ENCODE measurements at regions not wholly inside any gene's neighbourhood (a gene's known extent, or its start where the extent isn't known, plus 50 kb on each side); places are given as distances from the start of the nearest gene placed in this dataset.

GRCh38 chr6:134381959-134382358, 64.0 kb upstream of the SGK1 start:
- no peaks in the 10 kb centered on the region for H3K4me1 ChIP-seq (ENCODE audit: control insufficient read depth, insufficient read depth, low read depth, low read length)
- H2AK5ac ChIP-seq (ENCODE audit: low read length, severe bottlenecking): no peak overlapping the region
- no peak overlapping the region for H2BK120ac ChIP-seq (ENCODE audit: low read depth, low read length)
- H3K27ac ChIP-seq (ENCODE audit: low read length, poor library complexity, severe bottlenecking): no peak overlapping the region
- no peak overlapping the region for H2BK12ac ChIP-seq (ENCODE audit: low read length in 2 of 2)
- H4K8ac ChIP-seq (ENCODE audit: low read length): no peak overlapping the region
- no peak overlapping the region for H3K4ac ChIP-seq (ENCODE audit: low read depth in 1 of 2, low read length in 2 of 2)
- no peak overlapping the region for H3K14ac ChIP-seq (ENCODE audit: low read length in 2 of 2)
- no peak overlapping the region for H2BK15ac ChIP-seq (ENCODE audit: low read depth, poor library complexity, severe bottlenecking)
- no peaks in the 10 kb centered on the region for H3K79me1 ChIP-seq (replicated peaks; ENCODE audit: low read length, poor library complexity, severe bottlenecking)
- H3K9me3 ChIP-seq (ENCODE audit: control insufficient read depth, low read length): no peaks in the 10 kb centered on the region
- DNase-seq: no peak
- no peak overlapping the region for H4K91ac ChIP-seq (ENCODE audit: low read length)
- no peak overlapping the region for H2BK5ac ChIP-seq (ENCODE audit: low read depth, low read length, poor library complexity, severe bottlenecking)
- 97% methylated on average over 2 of the region's 5 CpGs for WGBS
- no peaks in the 10 kb centered on the region for H3K36me3 ChIP-seq (ENCODE audit: control insufficient read depth in 1 of 2, insufficient read depth in 2 of 2, low read depth in 1 of 2, low read length in 2 of 2)
- no peak overlapping the region for H3K9ac ChIP-seq (ENCODE audit: low read length)
- H3K18ac ChIP-seq (ENCODE audit: low read depth in 1 of 2, low read length in 2 of 2): no peak overlapping the region
- H2AFZ ChIP-seq (ENCODE audit: low read depth, low read length): no peak overlapping the region
- no peak overlapping the region for H3K23ac ChIP-seq (ENCODE audit: low read length in 2 of 2)
- no peaks in the 10 kb centered on the region for H3K27me3 ChIP-seq (ENCODE audit: control insufficient read depth in 1 of 2, insufficient read depth in 1 of 2, low read length in 2 of 2)
- no peak overlapping the region for H3K4me3 ChIP-seq (ENCODE audit: insufficient read depth in 1 of 2, low read depth in 1 of 2, low read length in 2 of 2)
- H3K4me2 ChIP-seq (ENCODE audit: low read length, poor library complexity, severe bottlenecking): no peak overlapping the region

GRCh38 chr6:134379599-134379998, 61.7 kb upstream of the SGK1 start:
- Histone ChIP-seq H2BK12ac (ENCODE audit: low read length in 2 of 2) (no peak overlapping the region), H2BK120ac (ENCODE audit: low read depth, low read length) (no peak overlapping the region), H2BK5ac (ENCODE audit: low read depth, low read length, poor library complexity, severe bottlenecking) (no peak overlapping the region), H3K79me1 (replicated peaks; ENCODE audit: low read length, poor library complexity, severe bottlenecking) (no peaks in the 10 kb centered on the region), H3K9me3 (ENCODE audit: control insufficient read depth, low read length) (no peaks in the 10 kb centered on the region), H3K4me3 (ENCODE audit: insufficient read depth in 1 of 2, low read depth in 1 of 2, low read length in 2 of 2) (no peak overlapping the region), H4K91ac (ENCODE audit: low read length) (no peak overlapping the region), H4K8ac (ENCODE audit: low read length) (no peak overlapping the region), H3K27me3 (ENCODE audit: control insufficient read depth in 1 of 2, insufficient read depth in 1 of 2, low read length in 2 of 2) (no peaks in the 10 kb centered on the region), H3K18ac (ENCODE audit: low read depth in 1 of 2, low read length in 2 of 2) (no peak overlapping the region), H3K36me3 (ENCODE audit: control insufficient read depth in 1 of 2, insufficient read depth in 2 of 2, low read depth in 1 of 2, low read length in 2 of 2) (no peaks in the 10 kb centered on the region), H3K4me2 (ENCODE audit: low read length, poor library complexity, severe bottlenecking) (no peak overlapping the region), H3K27ac (ENCODE audit: low read length, poor library complexity, severe bottlenecking) (no peak overlapping the region), H3K14ac (ENCODE audit: low read length in 2 of 2) (no peak overlapping the region), H3K9ac (ENCODE audit: low read length) (no peak overlapping the region), H2BK15ac (ENCODE audit: low read depth, poor library complexity, severe bottlenecking) (no peak overlapping the region), H2AK5ac (ENCODE audit: low read length, severe bottlenecking) (no peak overlapping the region), H2AFZ (ENCODE audit: low read depth, low read length) (no peak overlapping the region), H3K23ac (ENCODE audit: low read length in 2 of 2) (no peak overlapping the region), H3K4me1 (ENCODE audit: control insufficient read depth, insufficient read depth, low read depth, low read length) (no peaks in the 10 kb centered on the region), H3K4ac (ENCODE audit: low read depth in 1 of 2, low read length in 2 of 2) (no peak overlapping the region)
- no peak for DNase-seq
- WGBS: 100% methylated on average over 1 of the region's 1 CpG

GRCh38 chr6:134379076-134379475, 61.2 kb upstream of the SGK1 start:
- no peak overlapping the region for H4K91ac ChIP-seq (ENCODE audit: low read length)
- 97% methylated on average over 3 of the region's 5 CpGs for WGBS
- H2AK5ac ChIP-seq (ENCODE audit: low read length, severe bottlenecking): no peak overlapping the region
- H3K27me3 ChIP-seq (ENCODE audit: control insufficient read depth in 1 of 2, insufficient read depth in 1 of 2, low read length in 2 of 2): no peaks in the 10 kb centered on the region
- H3K18ac ChIP-seq (ENCODE audit: low read depth in 1 of 2, low read length in 2 of 2): peak overlapping the region in 1 of 2 experiments; percentile 22
- H2BK15ac ChIP-seq (ENCODE audit: low read depth, poor library complexity, severe bottlenecking): no peak overlapping the region
- no peaks in the 10 kb centered on the region for H3K36me3 ChIP-seq (ENCODE audit: control insufficient read depth in 1 of 2, insufficient read depth in 2 of 2, low read depth in 1 of 2, low read length in 2 of 2)
- no peak overlapping the region for H2BK5ac ChIP-seq (ENCODE audit: low read depth, low read length, poor library complexity, severe bottlenecking)
- no peak overlapping the region for H3K9ac ChIP-seq (ENCODE audit: low read length)
- peak overlapping the region in 1 of 2 experiments; percentile 52 for H2BK12ac ChIP-seq (ENCODE audit: low read length in 2 of 2)
- H3K4me2 ChIP-seq (ENCODE audit: low read length, poor library complexity, severe bottlenecking): no peak overlapping the region
- no peak overlapping the region for H3K14ac ChIP-seq (ENCODE audit: low read length in 2 of 2)
- no peaks in the 10 kb centered on the region for H3K9me3 ChIP-seq (ENCODE audit: control insufficient read depth, low read length)
- no peaks in the 10 kb centered on the region for H3K4me1 ChIP-seq (ENCODE audit: control insufficient read depth, insufficient read depth, low read depth, low read length)
- H4K8ac ChIP-seq (ENCODE audit: low read length): no peak overlapping the region
- peak overlapping the region; percentile 23 for H2AFZ ChIP-seq (ENCODE audit: low read depth, low read length)
- no peak overlapping the region for H3K4ac ChIP-seq (ENCODE audit: low read depth in 1 of 2, low read length in 2 of 2)
- no peak overlapping the region for H3K23ac ChIP-seq (ENCODE audit: low read length in 2 of 2)
- H3K79me1 ChIP-seq (replicated peaks; ENCODE audit: low read length, poor library complexity, severe bottlenecking): no peaks in the 10 kb centered on the region
- no peak for DNase-seq
- no peak overlapping the region for H3K4me3 ChIP-seq (ENCODE audit: insufficient read depth in 1 of 2, low read depth in 1 of 2, low read length in 2 of 2)
- H2BK120ac ChIP-seq (ENCODE audit: low read depth, low read length): no peak overlapping the region
- H3K27ac ChIP-seq (ENCODE audit: low read length, poor library complexity, severe bottlenecking): no peak overlapping the region

- H3K9ac ChIP-seq (ENCODE audit: low read length): no peak overlapping the region
- no peak overlapping the region for H3K4ac ChIP-seq (ENCODE audit: low read depth in 1 of 2, low read length in 2 of 2)
- H3K18ac ChIP-seq (ENCODE audit: low read depth in 1 of 2, low read length in 2 of 2): no peak overlapping the region
- H3K23ac ChIP-seq (ENCODE audit: low read length in 2 of 2): no peak overlapping the region
- H2BK5ac ChIP-seq (ENCODE audit: low read depth, low read length, poor library complexity, severe bottlenecking): no peak overlapping the region
- H3K27me3 ChIP-seq (ENCODE audit: control insufficient read depth in 1 of 2, insufficient read depth in 1 of 2, low read length in 2 of 2): no peaks in the 10 kb centered on the region
- no peak overlapping the region for H2BK15ac ChIP-seq (ENCODE audit: low read depth, poor library complexity, severe bottlenecking)
- H4K8ac ChIP-seq (ENCODE audit: low read length): no peak overlapping the region
- WGBS: 46% methylated on average over 1 of the region's 1 CpG
- no peaks in the 10 kb centered on the region for H3K4me1 ChIP-seq (ENCODE audit: control insufficient read depth, insufficient read depth, low read depth, low read length)
- no peak overlapping the region for H4K91ac ChIP-seq (ENCODE audit: low read length)
- H2BK120ac ChIP-seq (ENCODE audit: low read depth, low read length): no peak overlapping the region
- H3K14ac ChIP-seq (ENCODE audit: low read length in 2 of 2): no peak overlapping the region
- no peak overlapping the region for H2AK5ac ChIP-seq (ENCODE audit: low read length, severe bottlenecking)
- H2AFZ ChIP-seq (ENCODE audit: low read depth, low read length): no peak overlapping the region
- H3K36me3 ChIP-seq (ENCODE audit: control insufficient read depth in 1 of 2, insufficient read depth in 2 of 2, low read depth in 1 of 2, low read length in 2 of 2): no peaks in the 10 kb centered on the region
- no peak for DNase-seq
- no peaks in the 10 kb centered on the region for H3K79me1 ChIP-seq (replicated peaks; ENCODE audit: low read length, poor library complexity, severe bottlenecking)
- H3K27ac ChIP-seq (ENCODE audit: low read length, poor library complexity, severe bottlenecking): no peak overlapping the region
- H3K9me3 ChIP-seq (ENCODE audit: control insufficient read depth, low read length): no peaks in the 10 kb centered on the region
- no peak overlapping the region for H2BK12ac ChIP-seq (ENCODE audit: low read length in 2 of 2)
- H3K4me2 ChIP-seq (ENCODE audit: low read length, poor library complexity, severe bottlenecking): no peak overlapping the region
- H3K4me3 ChIP-seq (ENCODE audit: insufficient read depth in 1 of 2, low read depth in 1 of 2, low read length in 2 of 2): no peak overlapping the region
Observed at GRCh38 chr6:134378426-134378825, 60.5 kb upstream of the SGK1 start.

All from mesenchymal stem cell (in vitro differentiated cells and primary cell).